ENCODE measurements at regions not wholly inside any gene's neighbourhood (a gene's known extent, or its start where the extent isn't known, plus 50 kb on each side); places are given as distances from the start of the nearest gene placed in this dataset.

DNA sequence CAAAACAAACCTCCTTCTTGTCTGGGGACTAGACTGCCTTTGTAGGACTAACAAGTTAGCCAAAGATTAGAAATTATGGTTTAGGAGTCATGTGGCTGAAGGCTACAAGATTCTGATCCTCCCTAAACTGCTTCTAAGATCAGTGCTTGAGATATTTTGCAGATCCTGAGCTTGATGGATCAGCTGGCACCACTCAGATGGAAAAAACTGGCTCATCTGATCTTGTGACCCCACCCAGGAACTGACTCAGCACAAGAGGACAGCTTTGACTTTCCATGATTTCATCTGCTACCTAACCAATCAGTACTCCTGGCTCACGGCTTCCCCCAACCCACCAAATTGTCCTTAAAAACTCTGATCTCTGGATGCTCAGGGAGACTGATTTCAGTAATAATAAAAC, 271.5 kb upstream of the TAC1 start:
- TF ChIP-seq EZH2phosphoT487 (IDR thresholded peaks at IDR 0.05; ENCODE audit: low read depth, severe bottlenecking, unreplicated experiment), result no peak
- TF ChIP-seq, protein P1, sequence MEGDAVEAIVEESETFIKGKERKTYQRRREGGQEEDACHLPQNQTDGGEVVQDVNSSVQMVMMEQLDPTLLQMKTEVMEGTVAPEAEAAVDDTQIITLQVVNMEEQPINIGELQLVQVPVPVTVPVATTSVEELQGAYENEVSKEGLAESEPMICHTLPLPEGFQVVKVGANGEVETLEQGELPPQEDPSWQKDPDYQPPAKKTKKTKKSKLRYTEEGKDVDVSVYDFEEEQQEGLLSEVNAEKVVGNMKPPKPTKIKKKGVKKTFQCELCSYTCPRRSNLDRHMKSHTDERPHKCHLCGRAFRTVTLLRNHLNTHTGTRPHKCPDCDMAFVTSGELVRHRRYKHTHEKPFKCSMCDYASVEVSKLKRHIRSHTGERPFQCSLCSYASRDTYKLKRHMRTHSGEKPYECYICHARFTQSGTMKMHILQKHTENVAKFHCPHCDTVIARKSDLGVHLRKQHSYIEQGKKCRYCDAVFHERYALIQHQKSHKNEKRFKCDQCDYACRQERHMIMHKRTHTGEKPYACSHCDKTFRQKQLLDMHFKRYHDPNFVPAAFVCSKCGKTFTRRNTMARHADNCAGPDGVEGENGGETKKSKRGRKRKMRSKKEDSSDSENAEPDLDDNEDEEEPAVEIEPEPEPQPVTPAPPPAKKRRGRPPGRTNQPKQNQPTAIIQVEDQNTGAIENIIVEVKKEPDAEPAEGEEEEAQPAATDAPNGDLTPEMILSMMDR (IDR thresholded peaks at IDR 0.05; ENCODE audit: poor library complexity), result no peak
- TF ChIP-seq EZH2 (IDR thresholded peaks at IDR 0.05; ENCODE audit: borderline replicate concordance), result no peak

Data from hepatocyte (in vitro differentiated cells).